ENCODE measurements at regions not wholly inside any gene's neighbourhood (a gene's known extent, or its start where the extent isn't known, plus 50 kb on each side); places are given as distances from the start of the nearest gene placed in this dataset.

DNA sequence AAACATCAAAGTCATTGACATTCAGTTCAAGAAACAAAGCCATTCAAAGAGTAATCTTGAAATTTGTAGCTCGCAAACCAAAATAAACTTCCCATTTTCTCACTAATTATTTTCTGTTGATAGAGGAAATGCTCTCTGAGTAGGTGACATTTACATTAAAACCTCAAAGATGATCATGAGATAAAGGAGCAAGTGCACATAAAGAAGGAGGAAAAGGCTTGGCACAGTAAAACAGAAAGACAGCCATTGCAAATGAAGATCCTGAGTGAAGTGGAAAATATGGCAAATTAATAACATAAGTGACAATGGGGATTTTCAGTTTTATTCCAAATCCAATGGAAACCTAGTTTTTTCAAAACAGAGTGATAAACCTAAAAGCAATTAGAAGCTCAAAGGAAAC, 2320.8 kb downstream of the ARAP2 start:
- Histone ChIP-seq H2BK20ac (ENCODE audit: low read depth, low read length, poor library complexity, severe bottlenecking) (no peak overlapping the region), H2BK5ac (ENCODE audit: insufficient read length, low read length) (no peak overlapping the region), H3K4ac (ENCODE audit: low read depth, low read length) (no peak overlapping the region), H2AFZ (ENCODE audit: low read length) (no peak overlapping the region), H3K9me3 (ENCODE audit: control insufficient read depth, low read depth, low read length) (no peaks in the 10 kb centered on the region), H3K27me3 (ENCODE audit: insufficient read depth, low read length) (no peaks in the 10 kb centered on the region), H3K79me1 (ENCODE audit: insufficient read depth, low read depth, low read length, poor library complexity, severe bottlenecking) (no peaks in the 10 kb centered on the region), H3K27ac (ENCODE audit: insufficient read length, low read depth, low read length) (no peak overlapping the region), H3K18ac (ENCODE audit: insufficient read length, low read depth, low read length) (no peak overlapping the region), H3T11ph (ENCODE audit: low read length) (no peak overlapping the region), H3K79me2 (ENCODE audit: insufficient read depth, low read length) (no peaks in the 10 kb centered on the region), H3K9ac (ENCODE audit: extremely low read depth, insufficient read length, low read length) (no peak overlapping the region), H4K91ac (ENCODE audit: insufficient read length, low read depth, low read length) (no peak overlapping the region), H3K4me2 (ENCODE audit: insufficient read depth, insufficient read length, low read length) (no peak overlapping the region), H2AK5ac (ENCODE audit: insufficient read length, low read length) (no peak overlapping the region), H3K23me2 (ENCODE audit: insufficient read length, low read depth, low read length, poor library complexity, severe bottlenecking) (no peaks in the 10 kb centered on the region), H2BK15ac (ENCODE audit: low read depth, low read length) (no peak overlapping the region), H4K5ac (ENCODE audit: insufficient read length, low read depth, low read length) (no peak overlapping the region), H2BK12ac (ENCODE audit: insufficient read length, low read depth, low read length) (no peak overlapping the region), H3K4me1 (ENCODE audit: insufficient read depth, low read length) (no peaks in the 10 kb centered on the region), H3K56ac (ENCODE audit: insufficient read length, low read depth, low read length) (no peak overlapping the region), H2BK120ac (ENCODE audit: low read depth, low read length, poor library complexity, severe bottlenecking) (no peak overlapping the region), H4K8ac (replicated peaks; ENCODE audit: insufficient read length, low read depth, low read length) (no peak overlapping the region), H3K14ac (ENCODE audit: insufficient read depth, low read length) (no peak overlapping the region), H4K20me1 (ENCODE audit: control insufficient read depth, insufficient read depth, insufficient read length) (no peaks in the 10 kb centered on the region), H3K23ac (ENCODE audit: insufficient read length, low read depth, low read length) (no peak overlapping the region)
- TF ChIP-seq, protein P1, sequence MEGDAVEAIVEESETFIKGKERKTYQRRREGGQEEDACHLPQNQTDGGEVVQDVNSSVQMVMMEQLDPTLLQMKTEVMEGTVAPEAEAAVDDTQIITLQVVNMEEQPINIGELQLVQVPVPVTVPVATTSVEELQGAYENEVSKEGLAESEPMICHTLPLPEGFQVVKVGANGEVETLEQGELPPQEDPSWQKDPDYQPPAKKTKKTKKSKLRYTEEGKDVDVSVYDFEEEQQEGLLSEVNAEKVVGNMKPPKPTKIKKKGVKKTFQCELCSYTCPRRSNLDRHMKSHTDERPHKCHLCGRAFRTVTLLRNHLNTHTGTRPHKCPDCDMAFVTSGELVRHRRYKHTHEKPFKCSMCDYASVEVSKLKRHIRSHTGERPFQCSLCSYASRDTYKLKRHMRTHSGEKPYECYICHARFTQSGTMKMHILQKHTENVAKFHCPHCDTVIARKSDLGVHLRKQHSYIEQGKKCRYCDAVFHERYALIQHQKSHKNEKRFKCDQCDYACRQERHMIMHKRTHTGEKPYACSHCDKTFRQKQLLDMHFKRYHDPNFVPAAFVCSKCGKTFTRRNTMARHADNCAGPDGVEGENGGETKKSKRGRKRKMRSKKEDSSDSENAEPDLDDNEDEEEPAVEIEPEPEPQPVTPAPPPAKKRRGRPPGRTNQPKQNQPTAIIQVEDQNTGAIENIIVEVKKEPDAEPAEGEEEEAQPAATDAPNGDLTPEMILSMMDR (conservative IDR thresholded peaks at IDR 0.05), result no peak
- H3K27me3 Mint-ChIP-seq (ENCODE audit: low read depth), result no peaks in the 10 kb centered on the region
- peaks cover 0 to 17% (median 3%) of the 10 kb centered on the region in 3 experiments; a peak in 4 of 7 replicates for H3K36me3 Mint-ChIP-seq (ENCODE audit: insufficient read depth in 1 of 3, low read depth in 3 of 3)
- H3K9me3 Mint-ChIP-seq, result peaks cover 16% of the 10 kb centered on the region in 2 experiments; a peak in 4 of 5 replicates
- H3K4me1 Mint-ChIP-seq, result no peaks in the 10 kb centered on the region
- H3K4me3 Mint-ChIP-seq, result no peak overlapping the region
- no CpG with 5 or more reads among the region's 1 CpG for WGBS (ENCODE audit: extremely low coverage, insufficient read length, low lambda C conversion rate)
- no peak for DNase-seq
- H3K27ac Mint-ChIP-seq, result no peak overlapping the region

All from H9 (cell line).